Cardiac fibroblast (primary cell): ENCODE measurements at regions not wholly inside any gene's neighbourhood (a gene's known extent, or its start where the extent isn't known, plus 50 kb on each side); places are given as distances from the start of the nearest gene placed in this dataset.
A peak's percentile ranks its signal among the peaks of the same experiment; 100 is the strongest.

Experiments
- DNase-seq, 2 donors: peaks; one replicate each; pipeline versions ENCODE4 v3.0.0 to v3.0.0-alpha.2; 2010; ENCODE audit warnings: low read depth in 2 of 2
- H3K4me3 ChIP-seq, 2 donors: replicated peaks in 1 of 2; 1 replicate in 1 of 2; 2 replicates in 1 of 2; pipeline ENCODE4 v1.5.1; 2011; ENCODE audit warnings: low read depth in 2 of 2, low read length in 2 of 2, mild to moderate bottlenecking in 2 of 2, moderate library complexity in 1 of 2
- TF ChIP-seq, protein P1 (sequence below): IDR thresholded peaks from one replicate; pipeline ENCODE4 v1.5.1; 2011; ENCODE audit warnings: low read depth, mild to moderate bottlenecking, low read length, inconsistent platforms

DNA sequence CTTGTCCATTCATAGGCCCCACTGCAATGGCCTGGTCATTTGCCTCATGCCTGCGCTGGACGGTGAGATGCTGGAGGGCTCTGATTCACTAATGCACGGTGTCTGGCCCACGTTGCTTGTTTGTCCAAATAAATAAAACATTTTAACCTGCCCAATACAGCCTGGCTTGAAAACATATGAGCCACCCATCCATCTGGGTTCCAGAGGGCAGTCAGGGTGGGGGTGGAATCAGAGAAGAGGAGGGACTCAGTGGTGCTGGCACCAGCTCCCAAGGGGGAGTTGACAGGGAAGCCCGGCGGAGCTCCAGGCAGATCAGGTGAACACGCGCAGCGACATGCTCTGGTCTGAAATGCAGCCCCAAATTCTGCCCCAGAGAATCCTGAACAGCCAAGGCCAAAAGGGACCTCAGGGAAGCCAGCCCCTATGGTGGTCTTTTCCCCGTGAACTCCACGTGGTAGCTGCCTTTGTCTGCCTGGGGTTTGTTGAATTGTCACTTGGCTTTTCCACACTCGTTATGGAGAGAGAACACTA is 265.2 kb downstream of the UACA start:
- H3K4me3 ChIP-seq: no peak overlapping the region
- TF ChIP-seq, protein P1, sequence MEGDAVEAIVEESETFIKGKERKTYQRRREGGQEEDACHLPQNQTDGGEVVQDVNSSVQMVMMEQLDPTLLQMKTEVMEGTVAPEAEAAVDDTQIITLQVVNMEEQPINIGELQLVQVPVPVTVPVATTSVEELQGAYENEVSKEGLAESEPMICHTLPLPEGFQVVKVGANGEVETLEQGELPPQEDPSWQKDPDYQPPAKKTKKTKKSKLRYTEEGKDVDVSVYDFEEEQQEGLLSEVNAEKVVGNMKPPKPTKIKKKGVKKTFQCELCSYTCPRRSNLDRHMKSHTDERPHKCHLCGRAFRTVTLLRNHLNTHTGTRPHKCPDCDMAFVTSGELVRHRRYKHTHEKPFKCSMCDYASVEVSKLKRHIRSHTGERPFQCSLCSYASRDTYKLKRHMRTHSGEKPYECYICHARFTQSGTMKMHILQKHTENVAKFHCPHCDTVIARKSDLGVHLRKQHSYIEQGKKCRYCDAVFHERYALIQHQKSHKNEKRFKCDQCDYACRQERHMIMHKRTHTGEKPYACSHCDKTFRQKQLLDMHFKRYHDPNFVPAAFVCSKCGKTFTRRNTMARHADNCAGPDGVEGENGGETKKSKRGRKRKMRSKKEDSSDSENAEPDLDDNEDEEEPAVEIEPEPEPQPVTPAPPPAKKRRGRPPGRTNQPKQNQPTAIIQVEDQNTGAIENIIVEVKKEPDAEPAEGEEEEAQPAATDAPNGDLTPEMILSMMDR: no peak
- no peak for DNase-seq

DNA sequence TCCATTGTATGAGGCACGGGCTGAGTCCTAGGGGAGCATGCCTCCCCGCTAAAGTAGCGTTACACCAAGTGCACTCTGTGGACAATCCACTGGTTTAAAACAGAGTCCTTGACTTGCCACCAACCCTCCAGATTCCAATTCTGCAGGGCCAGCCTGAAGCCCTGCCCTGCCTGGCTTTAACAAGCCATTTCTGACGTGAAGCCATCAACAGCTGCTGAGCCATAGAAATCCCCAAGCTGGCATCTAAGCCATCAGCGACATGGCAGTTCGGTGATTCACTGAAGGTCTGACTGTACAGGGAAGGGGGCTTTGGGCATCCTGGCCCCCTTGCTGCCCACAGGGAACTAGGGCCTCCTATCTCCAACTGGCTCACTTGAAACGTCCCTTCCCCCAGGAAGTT is 265.7 kb downstream of the UACA start:
- DNase-seq: no peak
- TF ChIP-seq, protein P1: no peak
- H3K4me3 ChIP-seq: no peak overlapping the region

DNA sequence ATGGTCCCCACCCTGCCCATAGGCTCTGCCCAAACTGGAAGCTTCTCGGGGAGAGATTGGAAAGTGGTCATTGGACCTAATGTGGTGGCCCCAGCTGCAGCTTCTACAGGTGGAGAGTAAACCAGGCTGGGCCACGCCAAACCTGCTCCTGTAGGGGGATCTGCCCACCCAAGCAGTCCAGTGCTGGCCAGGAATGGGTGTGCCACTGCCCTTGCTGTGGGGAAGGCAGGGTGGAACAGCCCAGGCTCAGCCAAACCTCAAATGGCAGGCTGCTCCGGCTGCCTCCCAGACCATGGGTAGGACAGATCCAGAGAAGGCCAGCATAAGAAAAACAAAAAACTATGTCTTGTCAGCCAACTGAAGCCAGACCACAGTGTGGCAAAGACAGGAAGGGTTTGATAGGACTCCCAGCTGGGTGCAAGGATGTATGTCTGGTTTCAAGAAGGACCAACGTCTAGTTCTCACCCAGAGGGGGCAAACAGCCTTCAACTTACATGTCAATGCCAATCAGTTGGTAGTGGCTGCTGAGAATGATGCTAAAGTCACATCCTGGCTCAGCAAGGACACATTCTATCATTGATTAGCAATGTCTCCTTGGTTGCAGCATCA is 267.3 kb downstream of the UACA start:
- TF ChIP-seq, protein P1: no peak
- no peak for DNase-seq
- no peak overlapping the region for H3K4me3 ChIP-seq

DNA sequence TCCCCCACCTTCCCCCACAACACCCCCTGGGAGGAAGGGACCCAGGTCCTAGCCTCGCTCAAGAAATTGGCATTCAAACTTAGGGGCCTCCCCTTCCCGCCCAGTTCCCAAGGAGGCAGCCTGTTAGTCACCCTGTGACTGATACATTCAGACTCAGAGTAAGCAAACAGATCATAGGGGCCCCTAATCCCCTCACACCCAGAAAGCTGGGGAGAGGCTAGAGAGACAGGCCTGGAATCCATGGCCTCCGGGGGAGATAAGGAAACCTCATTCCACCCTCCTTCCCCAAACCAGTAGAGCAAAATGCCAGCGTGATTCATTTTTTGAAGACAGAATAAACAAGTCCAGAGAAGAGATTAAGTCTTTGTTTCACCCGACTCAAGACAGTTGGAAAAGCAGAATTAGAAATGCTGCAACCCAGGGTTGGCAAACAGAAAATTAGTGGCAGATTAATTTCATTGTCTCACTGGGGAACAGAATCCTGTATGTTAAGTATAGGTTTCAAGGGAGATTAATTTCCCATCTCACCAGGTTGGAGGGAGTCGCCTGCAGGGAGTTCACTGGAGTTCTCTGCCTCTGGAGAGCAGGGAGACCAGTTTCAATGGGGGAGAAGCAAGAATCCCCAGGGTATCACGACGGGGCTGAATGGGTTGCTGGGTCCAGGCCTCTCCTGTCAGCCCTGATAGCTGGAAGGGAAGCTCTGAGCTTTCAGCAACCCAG is 268.3 kb downstream of the UACA start:
- TF ChIP-seq, protein P1: no peak
- no peak overlapping the region for H3K4me3 ChIP-seq
- peak; percentile 88 to 89 for DNase-seq

DNA sequence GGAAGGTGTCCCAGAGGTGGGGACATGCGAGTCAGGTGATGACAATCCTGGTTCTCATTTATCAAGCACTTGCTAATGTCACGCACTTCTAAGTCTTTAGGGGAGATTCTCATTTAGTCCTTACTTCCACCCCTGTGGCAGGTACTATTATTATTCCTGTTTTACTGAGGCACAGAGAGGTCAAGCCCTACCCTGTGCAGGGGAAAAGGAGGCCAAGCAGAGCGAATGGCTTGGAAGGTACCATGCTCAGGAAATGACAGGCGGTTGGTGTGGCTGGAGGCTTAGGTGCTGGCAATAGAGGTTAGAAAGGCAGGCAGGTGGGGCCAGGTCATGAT is 268.9 kb downstream of the UACA start:
- TF ChIP-seq, protein P1: no peak
- DNase-seq: no peak
- no peak overlapping the region for H3K4me3 ChIP-seq

DNA sequence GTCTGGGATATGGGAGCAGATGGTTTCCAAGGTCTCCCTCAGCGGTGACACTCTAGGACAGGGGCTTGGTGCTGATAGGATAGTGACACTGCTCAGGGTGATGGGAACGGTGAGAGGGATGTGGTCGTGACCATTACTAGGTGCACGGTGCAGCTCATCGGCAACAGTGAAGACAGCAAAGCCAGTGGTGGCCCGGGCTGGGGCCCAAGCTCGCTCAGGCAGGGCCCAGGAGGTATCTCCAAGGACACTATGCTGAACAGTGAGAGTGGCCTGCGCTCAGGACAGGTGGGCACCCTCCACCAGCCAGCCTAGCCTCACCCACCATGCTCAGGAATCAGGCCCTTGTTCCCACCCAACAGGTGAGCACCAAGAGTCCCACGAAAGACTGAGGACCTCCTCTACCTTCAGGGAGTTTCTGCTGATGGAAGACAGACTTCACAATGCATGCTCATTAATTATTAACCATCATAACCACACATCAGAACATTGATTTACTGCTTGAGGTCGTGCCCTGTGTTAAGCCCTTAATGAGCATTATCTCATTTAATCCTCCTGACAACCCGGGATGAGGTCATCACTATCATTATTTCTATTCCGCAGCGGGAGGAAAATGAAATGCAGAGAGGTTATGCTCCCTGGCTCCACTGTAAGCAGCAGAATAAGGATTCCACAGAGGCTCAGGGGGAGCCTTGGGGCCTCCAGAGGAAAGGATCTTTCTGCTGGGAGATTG is 269.4 kb downstream of the UACA start:
- no peak for DNase-seq
- TF ChIP-seq, protein P1: no peak
- H3K4me3 ChIP-seq: no peak overlapping the region
